IPS-20b (cell line): ENCODE measurements at regions not wholly inside any gene's neighbourhood (a gene's known extent, or its start where the extent isn't known, plus 50 kb on each side); places are given as distances from the start of the nearest gene placed in this dataset.

Experiments used
- H3K27ac ChIP-seq: one replicate; pipeline ENCODE4 v1.5.1; 2013; ENCODE audit warnings: low read length
- H3K27me3 ChIP-seq: 2 replicates; pipeline ENCODE4 v1.6.1; 2013; ENCODE audit warnings: mild to moderate bottlenecking, low read length, inconsistent platforms; ENCODE audit not compliant: insufficient read depth
- H3K36me3 ChIP-seq: 2 replicates; pipeline ENCODE4 v1.6.1; 2013; ENCODE audit warnings: low read depth, mild to moderate bottlenecking, inconsistent platforms, low read length, moderate library complexity; ENCODE audit not compliant: insufficient read depth
- H3K4me1 ChIP-seq: 2 replicates; pipeline ENCODE4 v1.6.1; 2013; ENCODE audit warnings: mild to moderate bottlenecking, control low read depth, inconsistent platforms, low read length, moderate library complexity; ENCODE audit not compliant: insufficient read depth
- H3K4me3 ChIP-seq: 2 replicates; pipeline ENCODE4 v1.5.1; 2013; ENCODE audit warnings: mild to moderate bottlenecking, low read length, inconsistent platforms
- H3K9ac ChIP-seq: 2 replicates; pipeline ENCODE4 v1.6.1; 2013; ENCODE audit warnings: low read depth, mild to moderate bottlenecking, inconsistent platforms, low read length, moderate library complexity
- H3K9me3 ChIP-seq: 2 replicates; pipeline ENCODE4 v1.6.1; 2013; ENCODE audit warnings: mild to moderate bottlenecking, low read depth, low read length, inconsistent platforms; ENCODE audit not compliant: insufficient read depth

GRCh38 chr7:156472267-156472666 lies 168.3 kb upstream of the RNF32 start:
- H3K36me3 ChIP-seq: no peaks in the 10 kb centered on the region
- peaks cover 3% of the 10 kb centered on the region; the same call in 1 of the 2 replicates for H3K4me1 ChIP-seq
- no peaks in the 10 kb centered on the region for H3K9me3 ChIP-seq
- no peak overlapping the region for H3K4me3 ChIP-seq
- no peaks in the 10 kb centered on the region for H3K27me3 ChIP-seq
- H3K27ac ChIP-seq: no peak overlapping the region
- no peak overlapping the region for H3K9ac ChIP-seq

- H3K27me3 ChIP-seq: no peaks in the 10 kb centered on the region
Measured at GRCh38 chr7:156470399-156471320, 169.9 kb upstream of the RNF32 start.

GRCh38 chr7:156466955-156467625 lies 173.5 kb upstream of the RNF32 start:
- no peaks in the 10 kb centered on the region for H3K9me3 ChIP-seq
- H3K9ac ChIP-seq: no peak overlapping the region
- no peak overlapping the region for H3K4me3 ChIP-seq
- H3K4me1 ChIP-seq: no peaks in the 10 kb centered on the region
- H3K36me3 ChIP-seq: no peaks in the 10 kb centered on the region
- H3K27me3 ChIP-seq: no peaks in the 10 kb centered on the region
- H3K27ac ChIP-seq: no peak overlapping the region

More at GRCh38 chr7:156470399-156471320, 169.9 kb upstream of the RNF32 start:
- Histone ChIP-seq H3K4me3 (no peak overlapping the region), H3K36me3 (no peaks in the 10 kb centered on the region), H3K4me1 (peaks cover 3% of the 10 kb centered on the region; the same call in 1 of the 2 replicates), H3K27ac (no peak overlapping the region), H3K9me3 (no peaks in the 10 kb centered on the region), H3K9ac (no peak overlapping the region)

- Histone ChIP-seq H3K4me1 (no peaks in the 10 kb centered on the region), H3K27me3 (no peaks in the 10 kb centered on the region), H3K4me3 (no peak overlapping the region), H3K9ac (no peak overlapping the region), H3K9me3 (no peaks in the 10 kb centered on the region), H3K27ac (no peak overlapping the region), H3K36me3 (no peaks in the 10 kb centered on the region)
Measured at GRCh38 chr7:156466272-156466671, 174.3 kb upstream of the RNF32 start.

GRCh38 chr7:156465186-156465585 lies 175.4 kb upstream of the RNF32 start:
- no peaks in the 10 kb centered on the region for H3K27me3 ChIP-seq
- no peak overlapping the region for H3K9ac ChIP-seq
- H3K9me3 ChIP-seq: no peaks in the 10 kb centered on the region
- no peaks in the 10 kb centered on the region for H3K4me1 ChIP-seq
- H3K4me3 ChIP-seq: no peak overlapping the region
- no peak overlapping the region for H3K27ac ChIP-seq
- H3K36me3 ChIP-seq: no peaks in the 10 kb centered on the region

GRCh38 chr7:156464339-156464738 lies 176.2 kb upstream of the RNF32 start:
- H3K27ac ChIP-seq: no peak overlapping the region
- H3K36me3 ChIP-seq: no peaks in the 10 kb centered on the region
- H3K4me1 ChIP-seq: no peaks in the 10 kb centered on the region
- no peak overlapping the region for H3K9ac ChIP-seq
- H3K4me3 ChIP-seq: no peak overlapping the region
- H3K27me3 ChIP-seq: no peaks in the 10 kb centered on the region
- H3K9me3 ChIP-seq: no peaks in the 10 kb centered on the region

- H3K4me1 ChIP-seq: no peaks in the 10 kb centered on the region
- H3K9me3 ChIP-seq: no peaks in the 10 kb centered on the region
- no peak overlapping the region for H3K9ac ChIP-seq
- H3K27ac ChIP-seq: no peak overlapping the region
- no peaks in the 10 kb centered on the region for H3K27me3 ChIP-seq
- no peaks in the 10 kb centered on the region for H3K36me3 ChIP-seq
- no peak overlapping the region for H3K4me3 ChIP-seq
Measured at GRCh38 chr7:156463280-156463679, 177.3 kb upstream of the RNF32 start.

- H3K36me3 ChIP-seq: no peaks in the 10 kb centered on the region
- no peak overlapping the region for H3K9ac ChIP-seq
- H3K9me3 ChIP-seq: no peaks in the 10 kb centered on the region
- H3K27ac ChIP-seq: no peak overlapping the region
- no peaks in the 10 kb centered on the region for H3K27me3 ChIP-seq
- no peaks in the 10 kb centered on the region for H3K4me1 ChIP-seq
- no peak overlapping the region for H3K4me3 ChIP-seq
Measured at GRCh38 chr7:156461881-156462665, 178.5 kb upstream of the RNF32 start.

- no peaks in the 10 kb centered on the region for H3K9me3 ChIP-seq
- H3K4me3 ChIP-seq: no peak overlapping the region
- no peak overlapping the region for H3K27ac ChIP-seq
- H3K9ac ChIP-seq: no peak overlapping the region
- no peaks in the 10 kb centered on the region for H3K27me3 ChIP-seq
- H3K36me3 ChIP-seq: no peaks in the 10 kb centered on the region
- no peaks in the 10 kb centered on the region for H3K4me1 ChIP-seq
Measured at GRCh38 chr7:156460858-156461627, 179.5 kb upstream of the RNF32 start.

- no peak overlapping the region for H3K4me3 ChIP-seq
- H3K4me1 ChIP-seq: no peaks in the 10 kb centered on the region
- no peaks in the 10 kb centered on the region for H3K27me3 ChIP-seq
- H3K9me3 ChIP-seq: no peaks in the 10 kb centered on the region
- no peaks in the 10 kb centered on the region for H3K36me3 ChIP-seq
- H3K9ac ChIP-seq: no peak overlapping the region
- no peak overlapping the region for H3K27ac ChIP-seq
Measured at GRCh38 chr7:156459582-156459981, 181.0 kb upstream of the RNF32 start.

GRCh38 chr7:156459067-156459466 lies 181.5 kb upstream of the RNF32 start:
- Histone ChIP-seq H3K9me3 (no peaks in the 10 kb centered on the region), H3K9ac (no peak overlapping the region), H3K27ac (no peak overlapping the region), H3K36me3 (no peaks in the 10 kb centered on the region), H3K4me3 (no peak overlapping the region), H3K27me3 (no peaks in the 10 kb centered on the region), H3K4me1 (no peaks in the 10 kb centered on the region)
